ENCODE measurements at regions not wholly inside any gene's neighbourhood (a gene's known extent, or its start where the extent isn't known, plus 50 kb on each side); places are given as distances from the start of the nearest gene placed in this dataset.

DNA sequence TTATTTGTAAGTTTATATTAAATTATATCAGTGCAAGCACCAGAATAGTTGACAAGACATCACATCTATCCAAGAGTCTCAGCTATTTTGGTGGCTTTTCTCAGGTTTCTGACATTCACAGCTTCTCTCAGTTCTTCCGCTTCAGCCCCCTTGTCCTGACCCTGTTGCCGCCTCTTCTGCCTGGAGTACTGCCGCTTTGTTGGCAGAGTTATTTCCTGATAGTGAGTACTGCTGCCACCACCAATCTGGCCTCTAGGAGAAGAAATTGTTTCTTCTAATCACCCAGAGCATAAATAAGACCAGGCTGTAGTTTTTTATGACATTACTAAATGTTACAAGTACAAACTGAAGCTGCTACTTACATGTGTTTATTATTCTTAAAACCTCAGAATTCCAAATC is 470.1 kb downstream of the NSUN3 start:
- H3K27ac Mint-ChIP-seq: no peak overlapping the region
- 92% methylated on average over 2 of the region's 3 CpGs for WGBS (ENCODE audit: insufficient coverage)
- H4K20me1 ChIP-seq (ENCODE audit: insufficient read depth, low read length): no peaks in the 10 kb centered on the region
- TF ChIP-seq, protein P1, sequence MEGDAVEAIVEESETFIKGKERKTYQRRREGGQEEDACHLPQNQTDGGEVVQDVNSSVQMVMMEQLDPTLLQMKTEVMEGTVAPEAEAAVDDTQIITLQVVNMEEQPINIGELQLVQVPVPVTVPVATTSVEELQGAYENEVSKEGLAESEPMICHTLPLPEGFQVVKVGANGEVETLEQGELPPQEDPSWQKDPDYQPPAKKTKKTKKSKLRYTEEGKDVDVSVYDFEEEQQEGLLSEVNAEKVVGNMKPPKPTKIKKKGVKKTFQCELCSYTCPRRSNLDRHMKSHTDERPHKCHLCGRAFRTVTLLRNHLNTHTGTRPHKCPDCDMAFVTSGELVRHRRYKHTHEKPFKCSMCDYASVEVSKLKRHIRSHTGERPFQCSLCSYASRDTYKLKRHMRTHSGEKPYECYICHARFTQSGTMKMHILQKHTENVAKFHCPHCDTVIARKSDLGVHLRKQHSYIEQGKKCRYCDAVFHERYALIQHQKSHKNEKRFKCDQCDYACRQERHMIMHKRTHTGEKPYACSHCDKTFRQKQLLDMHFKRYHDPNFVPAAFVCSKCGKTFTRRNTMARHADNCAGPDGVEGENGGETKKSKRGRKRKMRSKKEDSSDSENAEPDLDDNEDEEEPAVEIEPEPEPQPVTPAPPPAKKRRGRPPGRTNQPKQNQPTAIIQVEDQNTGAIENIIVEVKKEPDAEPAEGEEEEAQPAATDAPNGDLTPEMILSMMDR (IDR thresholded peaks at IDR 0.05): no peak
- peaks cover 0 to 13% (median 4%) of the 10 kb centered on the region in 7 donors for H3K9me3 Mint-ChIP-seq
- no peaks in the 10 kb centered on the region for H3K4me1 Mint-ChIP-seq
- no peak overlapping the region for H2AFZ ChIP-seq (ENCODE audit: insufficient read depth, low read depth, low read length, poor library complexity, severe bottlenecking)
- H3K36me3 ChIP-seq (replicated peaks in 1 of 2; ENCODE audit: control insufficient read depth in 1 of 2, insufficient read depth in 2 of 2, low read length in 2 of 2): no peaks in the 10 kb centered on the region
- no peak overlapping the region for H3K27ac ChIP-seq (ENCODE audit: low read depth in 1 of 2, low read length in 2 of 2)
- H3K4me2 ChIP-seq (replicated peaks; ENCODE audit: extremely low read depth, low read length, poor library complexity, severe bottlenecking): no peak overlapping the region
- H3K4me3 ChIP-seq (replicated peaks in 1 of 3; ENCODE audit: low read depth in 2 of 3, low read length in 3 of 3): no peak overlapping the region
- no peak for DNase-seq
- peaks cover 0 to 4% of the 10 kb centered on the region in 2 donors for H3K9me3 ChIP-seq (replicated peaks in 1 of 2; ENCODE audit: control insufficient read depth in 1 of 2, insufficient read depth in 1 of 2, low read length in 2 of 2)
- H3K4me3 Mint-ChIP-seq: no peak overlapping the region
- H3K27me3 ChIP-seq (ENCODE audit: control insufficient read depth in 2 of 2, insufficient read depth in 2 of 2, low read length in 2 of 2): no peaks in the 10 kb centered on the region
- H3K79me2 ChIP-seq (ENCODE audit: insufficient read depth, low read length): no peaks in the 10 kb centered on the region
- intact Hi-C loops (cut with micrococcal nuclease): no loop called here
- no peak overlapping the region for H3K9ac ChIP-seq (ENCODE audit: insufficient read depth, low read length, poor library complexity, severe bottlenecking)
- no peaks in the 10 kb centered on the region for H3K36me3 Mint-ChIP-seq
- H3K4me1 ChIP-seq (ENCODE audit: control insufficient read depth in 1 of 2, insufficient read depth in 2 of 2, low read length in 2 of 2): no peaks in the 10 kb centered on the region
- H3K27me3 Mint-ChIP-seq (ENCODE audit: low read depth in 3 of 3): no peaks in the 10 kb centered on the region

DNA sequence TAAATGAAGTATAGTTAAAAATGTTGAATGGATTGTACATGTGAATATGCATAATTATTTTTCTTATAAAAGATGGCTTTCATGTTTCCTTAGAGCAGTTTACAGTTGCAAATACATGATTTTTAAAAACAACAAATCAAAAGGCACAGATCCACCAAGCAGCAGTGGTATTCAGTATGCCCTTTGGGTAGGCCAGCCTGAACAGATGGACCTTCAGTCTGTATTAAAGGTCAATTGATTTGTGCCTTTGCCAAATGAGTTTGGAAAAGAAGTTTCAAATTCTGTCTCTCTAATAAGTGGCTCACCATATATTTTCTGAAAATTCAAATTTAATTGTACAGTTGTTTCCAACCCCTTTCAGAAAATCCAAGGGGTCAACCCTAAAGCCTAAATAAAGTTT is 477.1 kb downstream of the NSUN3 start:
- TF ChIP-seq, protein P1 (IDR thresholded peaks at IDR 0.05): no peak
- H3K9me3 ChIP-seq (replicated peaks in 1 of 2; ENCODE audit: control insufficient read depth in 1 of 2, insufficient read depth in 1 of 2, low read length in 2 of 2): no peaks in the 10 kb centered on the region
- H3K27me3 Mint-ChIP-seq (ENCODE audit: low read depth in 3 of 3): no peaks in the 10 kb centered on the region
- no peak overlapping the region for H3K9ac ChIP-seq (ENCODE audit: insufficient read depth, low read length, poor library complexity, severe bottlenecking)
- no peaks in the 10 kb centered on the region for H3K36me3 ChIP-seq (replicated peaks in 1 of 2; ENCODE audit: control insufficient read depth in 1 of 2, insufficient read depth in 2 of 2, low read length in 2 of 2)
- no peaks in the 10 kb centered on the region for H3K36me3 Mint-ChIP-seq
- no peak for DNase-seq
- no peak overlapping the region for H3K27ac ChIP-seq (ENCODE audit: low read depth in 1 of 2, low read length in 2 of 2)
- intact Hi-C loops (cut with micrococcal nuclease): no loop called here
- no peaks in the 10 kb centered on the region for H3K27me3 ChIP-seq (ENCODE audit: control insufficient read depth in 2 of 2, insufficient read depth in 2 of 2, low read length in 2 of 2)
- no peak overlapping the region for H3K4me2 ChIP-seq (replicated peaks; ENCODE audit: extremely low read depth, low read length, poor library complexity, severe bottlenecking)
- H3K4me1 ChIP-seq (ENCODE audit: control insufficient read depth in 1 of 2, insufficient read depth in 2 of 2, low read length in 2 of 2): no peaks in the 10 kb centered on the region
- no peak overlapping the region for H3K4me3 Mint-ChIP-seq
- H4K20me1 ChIP-seq (ENCODE audit: insufficient read depth, low read length): no peaks in the 10 kb centered on the region
- no peaks in the 10 kb centered on the region for H3K4me1 Mint-ChIP-seq
- peaks cover 0 to 2% (median 0%) of the 10 kb centered on the region in 7 donors for H3K9me3 Mint-ChIP-seq
- no peak overlapping the region for H3K27ac Mint-ChIP-seq
- no peak overlapping the region for H2AFZ ChIP-seq (ENCODE audit: insufficient read depth, low read depth, low read length, poor library complexity, severe bottlenecking)
- H3K79me2 ChIP-seq (ENCODE audit: insufficient read depth, low read length): no peaks in the 10 kb centered on the region
- no peak overlapping the region for H3K4me3 ChIP-seq (replicated peaks in 1 of 3; ENCODE audit: low read depth in 2 of 3, low read length in 3 of 3)

Measured in CD14-positive monocyte (primary cell).